ENCODE measurements at regions not wholly inside any gene's neighbourhood (a gene's known extent, or its start where the extent isn't known, plus 50 kb on each side); places are given as distances from the start of the nearest gene placed in this dataset.

DNA sequence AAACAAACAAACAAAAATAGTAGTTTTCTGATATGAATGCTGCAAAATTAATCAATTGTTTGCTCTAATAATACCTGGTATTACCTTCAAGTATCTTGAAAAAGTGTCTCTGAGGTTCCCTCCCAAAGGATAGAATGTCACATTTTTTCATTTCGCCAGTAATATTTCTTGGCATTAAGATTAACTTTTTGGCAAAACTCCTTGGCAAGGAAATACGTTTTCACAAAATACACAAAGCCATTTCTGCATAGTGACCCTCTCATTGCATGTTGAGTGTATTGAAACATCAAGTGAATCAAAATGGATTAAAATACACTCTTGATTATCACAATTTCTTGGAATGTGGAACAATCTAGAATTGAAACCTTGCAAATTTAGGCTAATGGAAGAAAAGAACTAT, 230.5 kb downstream of the ATPSCKMT start:
- no peak for ATAC-seq
- TF ChIP-seq RARB (CRISPR knock-in tag; IDR thresholded peaks at IDR 0.05) (no peak), ZFP3 (CRISPR knock-in tag; IDR thresholded peaks at IDR 0.05) (no peak), GLIS3 (CRISPR knock-in tag; IDR thresholded peaks at IDR 0.05) (no peak), ARNTL (CRISPR knock-in tag; IDR thresholded peaks at IDR 0.05; ENCODE audit: borderline replicate concordance, low read depth) (no peak), ZNF565 (CRISPR knock-in tag; conservative IDR thresholded peaks at IDR 0.05; ENCODE audit: low read depth) (no peak), ZNF70 (CRISPR knock-in tag; IDR thresholded peaks at IDR 0.05) (no peak), ESRRG (CRISPR knock-in tag; IDR thresholded peaks at IDR 0.05) (no peak)
- TF ChIP-seq, protein P1, sequence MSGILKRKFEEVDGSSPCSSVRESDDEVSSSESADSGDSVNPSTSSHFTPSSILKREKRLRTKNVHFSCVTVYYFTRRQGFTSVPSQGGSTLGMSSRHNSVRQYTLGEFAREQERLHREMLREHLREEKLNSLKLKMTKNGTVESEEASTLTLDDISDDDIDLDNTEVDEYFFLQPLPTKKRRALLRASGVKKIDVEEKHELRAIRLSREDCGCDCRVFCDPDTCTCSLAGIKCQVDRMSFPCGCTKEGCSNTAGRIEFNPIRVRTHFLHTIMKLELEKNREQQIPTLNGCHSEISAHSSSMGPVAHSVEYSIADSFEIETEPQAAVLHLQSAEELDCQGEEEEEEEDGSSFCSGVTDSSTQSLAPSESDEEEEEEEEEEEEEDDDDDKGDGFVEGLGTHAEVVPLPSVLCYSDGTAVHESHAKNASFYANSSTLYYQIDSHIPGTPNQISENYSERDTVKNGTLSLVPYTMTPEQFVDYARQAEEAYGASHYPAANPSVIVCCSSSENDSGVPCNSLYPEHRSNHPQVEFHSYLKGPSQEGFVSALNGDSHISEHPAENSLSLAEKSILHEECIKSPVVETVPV (CRISPR knock-in tag; IDR thresholded peaks at IDR 0.05): no peak
- TF ChIP-seq, protein P2, sequence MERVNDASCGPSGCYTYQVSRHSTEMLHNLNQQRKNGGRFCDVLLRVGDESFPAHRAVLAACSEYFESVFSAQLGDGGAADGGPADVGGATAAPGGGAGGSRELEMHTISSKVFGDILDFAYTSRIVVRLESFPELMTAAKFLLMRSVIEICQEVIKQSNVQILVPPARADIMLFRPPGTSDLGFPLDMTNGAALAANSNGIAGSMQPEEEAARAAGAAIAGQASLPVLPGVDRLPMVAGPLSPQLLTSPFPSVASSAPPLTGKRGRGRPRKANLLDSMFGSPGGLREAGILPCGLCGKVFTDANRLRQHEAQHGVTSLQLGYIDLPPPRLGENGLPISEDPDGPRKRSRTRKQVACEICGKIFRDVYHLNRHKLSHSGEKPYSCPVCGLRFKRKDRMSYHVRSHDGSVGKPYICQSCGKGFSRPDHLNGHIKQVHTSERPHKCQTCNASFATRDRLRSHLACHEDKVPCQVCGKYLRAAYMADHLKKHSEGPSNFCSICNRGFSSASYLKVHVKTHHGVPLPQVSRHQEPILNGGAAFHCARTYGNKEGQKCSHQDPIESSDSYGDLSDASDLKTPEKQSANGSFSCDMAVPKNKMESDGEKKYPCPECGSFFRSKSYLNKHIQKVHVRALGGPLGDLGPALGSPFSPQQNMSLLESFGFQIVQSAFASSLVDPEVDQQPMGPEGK (CRISPR knock-in tag; IDR thresholded peaks at IDR 0.05; ENCODE audit: borderline replicate concordance): no peak
- TF ChIP-seq, protein P3, sequence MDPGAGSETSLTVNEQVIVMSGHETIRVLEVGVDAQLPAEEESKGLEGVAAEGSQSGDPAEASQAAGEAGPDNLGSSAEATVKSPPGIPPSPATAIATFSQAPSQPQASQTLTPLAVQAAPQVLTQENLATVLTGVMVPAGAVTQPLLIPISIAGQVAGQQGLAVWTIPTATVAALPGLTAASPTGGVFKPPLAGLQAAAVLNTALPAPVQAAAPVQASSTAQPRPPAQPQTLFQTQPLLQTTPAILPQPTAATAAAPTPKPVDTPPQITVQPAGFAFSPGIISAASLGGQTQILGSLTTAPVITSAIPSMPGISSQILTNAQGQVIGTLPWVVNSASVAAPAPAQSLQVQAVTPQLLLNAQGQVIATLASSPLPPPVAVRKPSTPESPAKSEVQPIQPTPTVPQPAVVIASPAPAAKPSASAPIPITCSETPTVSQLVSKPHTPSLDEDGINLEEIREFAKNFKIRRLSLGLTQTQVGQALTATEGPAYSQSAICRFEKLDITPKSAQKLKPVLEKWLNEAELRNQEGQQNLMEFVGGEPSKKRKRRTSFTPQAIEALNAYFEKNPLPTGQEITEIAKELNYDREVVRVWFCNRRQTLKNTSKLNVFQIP (CRISPR knock-in tag; IDR thresholded peaks at IDR 0.05; ENCODE audit: borderline replicate concordance, low read depth): no peak

DNA sequence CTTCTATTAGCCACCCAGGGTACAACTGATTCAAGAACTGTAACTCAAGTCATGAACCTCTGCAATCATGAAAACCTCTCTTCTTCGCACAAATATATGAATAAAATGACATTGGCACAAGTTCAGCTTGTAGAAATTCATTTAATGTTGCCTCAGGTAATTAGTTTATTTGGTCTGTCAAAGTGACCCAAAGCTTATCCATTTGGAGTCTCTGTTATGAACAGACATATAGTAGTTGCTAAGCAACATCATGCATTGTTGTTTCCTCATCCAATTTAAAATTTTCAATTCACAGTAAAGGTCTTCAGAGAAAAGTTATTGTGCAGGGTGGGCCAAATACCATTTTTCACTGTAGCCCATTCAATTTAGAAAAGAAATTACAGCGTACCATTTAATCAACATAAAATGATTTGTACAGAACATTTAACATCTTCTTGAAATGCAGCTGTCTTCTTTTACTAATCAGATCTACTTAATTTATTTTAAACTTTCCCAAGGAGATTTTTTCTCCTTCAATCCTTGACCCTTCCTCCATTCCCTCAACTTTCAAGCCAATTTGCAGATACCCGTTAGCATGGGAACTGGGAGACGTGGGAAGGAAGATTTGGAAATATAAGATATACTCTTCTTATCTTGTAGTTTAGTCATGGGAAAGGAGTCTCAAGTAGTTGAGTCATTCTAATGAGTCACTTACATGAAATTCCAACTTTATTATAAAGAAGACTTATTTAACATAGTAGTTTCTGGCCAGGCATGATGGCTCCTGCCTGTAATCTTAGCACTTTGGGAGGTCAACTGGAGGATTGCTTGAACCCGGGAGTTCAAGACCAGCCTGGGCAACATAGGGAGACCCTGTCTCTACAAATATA, 231.3 kb downstream of the ATPSCKMT start:
- no peak for TF ChIP-seq ZFP30 (CRISPR knock-in tag; IDR thresholded peaks at IDR 0.05)
- TF ChIP-seq RARB (CRISPR knock-in tag; IDR thresholded peaks at IDR 0.05): no peak
- no peak for TF ChIP-seq ARNTL (CRISPR knock-in tag; IDR thresholded peaks at IDR 0.05; ENCODE audit: borderline replicate concordance, low read depth)
- TF ChIP-seq, protein P4, sequence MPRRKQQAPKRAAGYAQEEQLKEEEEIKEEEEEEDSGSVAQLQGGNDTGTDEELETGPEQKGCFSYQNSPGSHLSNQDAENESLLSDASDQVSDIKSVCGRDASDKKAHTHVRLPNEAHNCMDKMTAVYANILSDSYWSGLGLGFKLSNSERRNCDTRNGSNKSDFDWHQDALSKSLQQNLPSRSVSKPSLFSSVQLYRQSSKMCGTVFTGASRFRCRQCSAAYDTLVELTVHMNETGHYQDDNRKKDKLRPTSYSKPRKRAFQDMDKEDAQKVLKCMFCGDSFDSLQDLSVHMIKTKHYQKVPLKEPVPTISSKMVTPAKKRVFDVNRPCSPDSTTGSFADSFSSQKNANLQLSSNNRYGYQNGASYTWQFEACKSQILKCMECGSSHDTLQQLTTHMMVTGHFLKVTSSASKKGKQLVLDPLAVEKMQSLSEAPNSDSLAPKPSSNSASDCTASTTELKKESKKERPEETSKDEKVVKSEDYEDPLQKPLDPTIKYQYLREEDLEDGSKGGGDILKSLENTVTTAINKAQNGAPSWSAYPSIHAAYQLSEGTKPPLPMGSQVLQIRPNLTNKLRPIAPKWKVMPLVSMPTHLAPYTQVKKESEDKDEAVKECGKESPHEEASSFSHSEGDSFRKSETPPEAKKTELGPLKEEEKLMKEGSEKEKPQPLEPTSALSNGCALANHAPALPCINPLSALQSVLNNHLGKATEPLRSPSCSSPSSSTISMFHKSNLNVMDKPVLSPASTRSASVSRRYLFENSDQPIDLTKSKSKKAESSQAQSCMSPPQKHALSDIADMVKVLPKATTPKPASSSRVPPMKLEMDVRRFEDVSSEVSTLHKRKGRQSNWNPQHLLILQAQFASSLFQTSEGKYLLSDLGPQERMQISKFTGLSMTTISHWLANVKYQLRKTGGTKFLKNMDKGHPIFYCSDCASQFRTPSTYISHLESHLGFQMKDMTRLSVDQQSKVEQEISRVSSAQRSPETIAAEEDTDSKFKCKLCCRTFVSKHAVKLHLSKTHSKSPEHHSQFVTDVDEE (CRISPR knock-in tag; IDR thresholded peaks at IDR 0.05): no peak
- peak; percentile 89 for TF ChIP-seq ISL1 (CRISPR knock-in tag; IDR thresholded peaks at IDR 0.05)
- TF ChIP-seq ESRRG (CRISPR knock-in tag; IDR thresholded peaks at IDR 0.05): no peak
- TF ChIP-seq, protein P5, sequence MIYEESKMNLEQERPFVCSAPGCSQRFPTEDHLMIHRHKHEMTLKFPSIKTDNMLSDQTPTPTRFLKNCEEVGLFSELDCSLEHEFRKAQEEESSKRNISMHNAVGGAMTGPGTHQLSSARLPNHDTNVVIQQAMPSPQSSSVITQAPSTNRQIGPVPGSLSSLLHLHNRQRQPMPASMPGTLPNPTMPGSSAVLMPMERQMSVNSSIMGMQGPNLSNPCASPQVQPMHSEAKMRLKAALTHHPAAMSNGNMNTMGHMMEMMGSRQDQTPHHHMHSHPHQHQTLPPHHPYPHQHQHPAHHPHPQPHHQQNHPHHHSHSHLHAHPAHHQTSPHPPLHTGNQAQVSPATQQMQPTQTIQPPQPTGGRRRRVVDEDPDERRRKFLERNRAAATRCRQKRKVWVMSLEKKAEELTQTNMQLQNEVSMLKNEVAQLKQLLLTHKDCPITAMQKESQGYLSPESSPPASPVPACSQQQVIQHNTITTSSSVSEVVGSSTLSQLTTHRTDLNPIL (CRISPR knock-in tag; IDR thresholded peaks at IDR 0.05; ENCODE audit: low read depth): peak; percentile 84
- TF ChIP-seq BACH2 (CRISPR knock-in tag; IDR thresholded peaks at IDR 0.05; ENCODE audit: borderline replicate concordance): no peak
- TF ChIP-seq, protein P3 (CRISPR knock-in tag; IDR thresholded peaks at IDR 0.05; ENCODE audit: borderline replicate concordance, low read depth): no peak
- TF ChIP-seq TOX (CRISPR knock-in tag; IDR thresholded peaks at IDR 0.05; ENCODE audit: borderline replicate concordance): no peak
- TF ChIP-seq PPARA (CRISPR knock-in tag; IDR thresholded peaks at IDR 0.05; ENCODE audit: borderline replicate concordance): no peak
- TF ChIP-seq ZC3H10 (CRISPR knock-in tag; IDR thresholded peaks at IDR 0.05): 0 out of 2 replicates have a peak, but pooled peaks have one; percentile 51
- TF ChIP-seq ZNF8 (CRISPR knock-in tag; IDR thresholded peaks at IDR 0.05): no peak
- TF ChIP-seq, protein P2 (CRISPR knock-in tag; IDR thresholded peaks at IDR 0.05; ENCODE audit: borderline replicate concordance): no peak; the same call in 1 of the 2 replicates
- no peak for TF ChIP-seq ZNF565 (CRISPR knock-in tag; conservative IDR thresholded peaks at IDR 0.05; ENCODE audit: low read depth)
- TF ChIP-seq, protein P1 (CRISPR knock-in tag; IDR thresholded peaks at IDR 0.05): no peak
- TF ChIP-seq CSDC2 (CRISPR knock-in tag; IDR thresholded peaks at IDR 0.05): no peak
- TF ChIP-seq OSR1 (CRISPR knock-in tag; IDR thresholded peaks at IDR 0.05): no peak
- TF ChIP-seq ZFP3 (CRISPR knock-in tag; IDR thresholded peaks at IDR 0.05): 0 out of 2 replicates have a peak, but pooled peaks have one; percentile 12
- TF ChIP-seq ZNF70 (CRISPR knock-in tag; IDR thresholded peaks at IDR 0.05): no peak
- TF ChIP-seq GLIS3 (CRISPR knock-in tag; IDR thresholded peaks at IDR 0.05): no peak
- no peak for TF ChIP-seq TCF4 (CRISPR knock-in tag; IDR thresholded peaks at IDR 0.05; ENCODE audit: borderline replicate concordance)
- TF ChIP-seq SNAI2 (CRISPR knock-in tag; IDR thresholded peaks at IDR 0.05): 0 out of 2 replicates have a peak, but pooled peaks have one; percentile 46
- peak; percentile 84 for ATAC-seq

Measured in SK-N-SH treated with all-trans-retinoic acid at 6 μM for 48 hours (cell line).